Naive thymus-derived CD8-positive, alpha-beta T cell (primary cell): ENCODE measurements at regions not wholly inside any gene's neighbourhood (a gene's known extent, or its start where the extent isn't known, plus 50 kb on each side); places are given as distances from the start of the nearest gene placed in this dataset.
"Not testable (repeated sequence)": the region's sequence is repeated elsewhere in the genome, so short reads cannot be mapped to it uniquely, and the experiment has no call there.

Experiments used
- ATAC-seq, 2 donors: fragments of 150-1000 bp; cut with Tn5 transposase in 1 of 2; sonication (Bioruptor Pico), chemical (Tn5 transposase) in 1 of 2; 1 replicate in 1 of 2; 2 replicates in 1 of 2; pipeline ENCODE4 v1.10.0; 2021; ENCODE audit warnings: mild to moderate bottlenecking in 2 of 2, moderate library complexity in 2 of 2
- POLR2A ChIA-PET: fragments of 350-600 bp; sonication (Branson Sonifier 250); formaldehyde crosslinking; loops from one replicate; lab custom pipeline; 2021; ENCODE audit warnings: antibody characterized with exemption; lab: Charles Lee
- DNase-seq, 10 donors: peaks; one replicate each; pipeline versions ENCODE4 v3.0.0 to v3.0.0-alpha.2; 2020 to 2022
- H3K27ac Mint-ChIP-seq, 10 donors: one replicate each; pipeline ENCODE4 v1.8.0; 2020 to 2022; ENCODE audit warnings: mild to moderate bottlenecking in 10 of 10, mixed read lengths in 10 of 10, moderate library complexity in 4 of 10, inconsistent platforms in 1 of 10
- H3K27me3 Mint-ChIP-seq, 5 donors: one replicate each; pipeline ENCODE4 v1.8.0; 2021 to 2022; ENCODE audit warnings: mixed read lengths in 5 of 5
- H3K36me3 Mint-ChIP-seq, 3 donors: one replicate each; pipeline ENCODE4 v1.8.0; 2020 to 2022; ENCODE audit warnings: mixed read lengths in 3 of 3, mild to moderate bottlenecking in 2 of 3, inconsistent platforms in 1 of 3
- H3K4me1 Mint-ChIP-seq, 4 donors: one replicate each; pipeline ENCODE4 v1.8.0; 2021 to 2022; ENCODE audit warnings: mixed read lengths in 4 of 4
- H3K4me3 Mint-ChIP-seq, 10 donors: one replicate each; pipeline ENCODE4 v1.8.0; 2020 to 2022; ENCODE audit warnings: mild to moderate bottlenecking in 10 of 10, mixed read lengths in 10 of 10, moderate library complexity in 6 of 10, inconsistent platforms in 1 of 10
- H3K9me3 Mint-ChIP-seq, 9 donors: one replicate each; pipeline ENCODE4 v1.8.0; 2020 to 2022; ENCODE audit warnings: mixed read lengths in 9 of 9, mild to moderate bottlenecking in 3 of 9, inconsistent platforms in 1 of 9, moderate library complexity in 1 of 9

DNA sequence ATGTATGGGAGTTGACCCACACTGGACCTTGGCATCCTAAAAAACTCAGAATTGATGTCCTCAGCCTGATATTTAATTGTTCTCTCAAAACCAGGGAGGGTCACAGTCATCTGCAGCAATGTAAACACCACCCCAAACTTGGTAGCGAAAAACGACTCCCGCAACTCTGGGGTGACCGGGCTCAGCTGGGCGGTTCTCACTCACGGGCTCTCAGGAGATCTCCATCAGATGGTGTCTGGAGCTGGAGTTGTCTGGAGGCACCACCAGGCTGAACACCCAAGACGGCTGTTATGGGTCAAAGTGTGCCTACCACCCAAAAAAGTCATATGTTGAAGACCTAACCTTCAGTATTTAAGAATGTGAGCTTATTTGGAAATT is 50.9 kb upstream of the NXT1 start:
- POLR2A ChIA-PET = no interaction called here
- H3K27ac Mint-ChIP-seq = no peak overlapping the region
- DNase-seq (no peak), ATAC-seq (no peak)
- peaks cover 0 to 10% (median 4%) of the 10 kb centered on the region in 5 donors for H3K27me3 Mint-ChIP-seq
- no peaks in the 10 kb centered on the region for H3K9me3 Mint-ChIP-seq
- no peak overlapping the region for H3K4me3 Mint-ChIP-seq
- H3K36me3 Mint-ChIP-seq = no peaks in the 10 kb centered on the region
- H3K4me1 Mint-ChIP-seq = peaks cover 0 to 2% (median 0%) of the 10 kb centered on the region in 4 donors

DNA sequence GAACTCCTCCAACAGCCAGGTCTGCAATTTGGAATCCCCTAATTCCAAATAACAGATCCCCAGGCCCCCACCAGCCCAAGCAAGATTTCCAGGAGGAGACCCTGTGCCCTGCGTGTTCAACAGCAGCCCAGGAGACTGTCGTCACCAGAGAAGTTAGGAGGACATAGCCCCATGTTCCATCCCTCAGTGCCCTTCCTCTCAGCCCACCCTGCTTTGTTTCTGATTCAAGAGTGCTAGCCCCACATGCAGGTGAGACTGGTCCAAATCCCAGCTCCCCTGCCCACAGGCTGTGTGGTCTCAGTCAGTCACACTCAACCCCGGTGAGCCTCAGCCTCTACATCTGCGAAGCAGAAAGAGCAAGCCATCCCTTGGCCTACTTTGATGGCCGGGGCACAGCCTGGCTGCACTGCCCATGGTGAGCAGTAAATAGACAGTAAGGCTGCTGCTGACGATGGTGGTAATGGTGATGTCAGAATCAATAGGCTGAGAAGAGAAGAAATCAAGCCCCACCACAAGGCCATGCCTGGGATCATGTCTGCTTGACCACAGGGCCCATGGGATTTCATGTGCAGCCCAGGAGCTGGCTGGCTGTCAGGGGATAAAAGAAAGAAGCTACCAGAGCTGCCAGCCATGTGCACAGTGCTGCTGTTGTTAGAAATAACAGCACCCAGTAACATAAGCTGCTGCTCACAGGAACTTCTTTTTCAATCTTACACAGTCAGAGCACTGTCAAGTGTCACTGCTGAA is 51.5 kb upstream of the NXT1 start:
- Mint-ChIP-seq H3K27ac (peak overlapping the region in 1 of 10 donors; percentile 35), H3K27me3 (peaks cover 0 to 12% (median 7%) of the 10 kb centered on the region in 5 donors), H3K9me3 (no peaks in the 10 kb centered on the region), H3K4me1 (peaks cover 0 to 2% (median 0%) of the 10 kb centered on the region in 4 donors), H3K4me3 (no peak overlapping the region), H3K36me3 (no peaks in the 10 kb centered on the region)
- POLR2A ChIA-PET = no interaction called here
- no peak for DNase-seq
- ATAC-seq = no peak

DNA sequence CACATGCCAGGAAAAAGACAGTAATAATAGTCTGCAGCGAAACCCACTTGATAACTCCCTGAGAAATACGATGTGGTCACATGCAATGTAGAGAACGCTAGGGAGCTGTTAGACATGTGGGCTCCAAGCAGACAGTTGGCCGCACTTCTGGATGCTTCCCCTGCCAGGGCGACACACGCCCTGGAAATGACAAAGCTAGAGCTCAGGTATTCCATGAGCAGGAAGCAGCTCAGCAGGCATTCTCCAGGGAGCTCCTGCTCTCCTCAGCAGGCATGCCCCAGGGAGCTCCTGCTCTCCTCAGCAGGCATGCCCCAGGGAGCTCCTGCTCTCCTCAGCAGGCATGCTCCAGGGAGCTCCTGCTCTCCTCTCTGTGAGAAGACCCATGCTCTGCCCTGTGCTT is 52.4 kb upstream of the NXT1 start:
- Mint-ChIP-seq H3K36me3 (no peaks in the 10 kb centered on the region), H3K27ac (no peak overlapping the region), H3K27me3 (peaks cover 0 to 9% (median 7%) of the 10 kb centered on the region in 5 donors), H3K4me1 (peaks cover 0 to 2% (median 0%) of the 10 kb centered on the region in 4 donors), H3K9me3 (no peaks in the 10 kb centered on the region), H3K4me3 (no peak overlapping the region)
- POLR2A ChIA-PET = no interaction called here
- ATAC-seq = no peak
- DNase-seq = no peak

DNA sequence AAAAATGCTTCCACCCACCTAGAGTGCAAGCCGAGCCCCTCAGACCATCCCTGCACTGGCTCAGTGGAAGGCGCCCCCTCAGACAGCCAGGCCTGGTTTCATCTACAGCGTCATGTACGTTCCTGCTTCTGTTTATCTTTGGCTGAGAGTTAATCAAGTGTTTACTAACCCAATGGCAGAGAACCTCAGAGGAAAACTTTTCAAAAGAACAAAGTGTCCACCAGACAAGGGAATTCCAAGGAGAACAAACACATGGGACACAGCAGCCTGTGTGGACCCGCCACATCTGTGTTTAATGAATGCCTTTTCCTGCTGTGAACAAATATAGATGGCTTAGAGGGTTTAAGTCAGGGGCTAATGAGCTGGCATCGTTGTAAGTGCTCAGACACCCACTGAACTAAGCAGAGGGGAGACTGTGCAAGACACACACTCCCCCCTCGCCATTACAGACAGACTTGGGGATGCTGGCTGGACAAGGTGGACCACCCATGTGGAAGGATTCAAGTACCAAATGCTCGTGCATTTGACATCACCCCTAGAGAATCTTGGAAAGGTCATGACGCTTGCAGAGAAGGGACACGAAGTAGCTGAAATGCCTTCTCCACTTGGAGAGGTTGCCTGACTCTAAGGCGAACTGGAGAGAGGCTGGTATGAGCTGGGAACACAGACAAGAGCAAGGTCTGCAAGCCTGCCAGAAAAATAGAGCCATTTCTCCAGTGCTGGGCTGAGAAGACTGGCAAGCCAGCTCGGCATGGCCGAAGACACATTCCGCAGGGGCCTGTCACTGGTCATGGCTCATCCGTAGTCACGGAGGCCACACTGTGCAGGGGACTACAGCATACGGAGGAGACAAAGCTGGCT is 53.5 kb upstream of the NXT1 start:
- Mint-ChIP-seq H3K9me3 (no peaks in the 10 kb centered on the region), H3K4me1 (peaks cover 0 to 2% (median 0%) of the 10 kb centered on the region in 4 donors), H3K36me3 (no peaks in the 10 kb centered on the region), H3K27ac (no peak overlapping the region), H3K27me3 (peaks cover 0 to 9% (median 6%) of the 10 kb centered on the region in 5 donors), H3K4me3 (no peak overlapping the region)
- ATAC-seq (no peak), DNase-seq (no peak)
- POLR2A ChIA-PET = no interaction called here

DNA sequence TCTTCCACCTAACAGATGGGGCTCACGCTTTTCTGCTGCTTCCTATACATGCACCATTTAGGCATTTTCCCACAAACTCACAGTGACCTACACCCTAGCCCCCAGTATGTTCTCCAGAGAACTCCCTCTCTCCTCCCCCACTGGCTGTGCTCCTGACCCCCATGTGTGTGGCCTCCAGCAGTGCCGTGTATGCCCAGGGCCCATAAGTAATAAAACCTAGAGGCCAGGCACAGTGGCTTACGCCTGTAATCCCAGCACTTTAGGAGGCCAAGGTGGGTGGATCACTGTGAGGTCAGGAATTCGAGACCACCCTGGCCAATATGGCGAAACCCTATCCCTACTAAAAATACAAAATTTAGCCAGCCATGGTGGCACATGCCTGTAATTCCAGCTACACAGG is 54.7 kb upstream of the NXT1 start:
- Mint-ChIP-seq H3K27me3 (peaks cover 2 to 14% (median 6%) of the 10 kb centered on the region in 5 donors), H3K27ac (no peak overlapping the region), H3K4me1 (peaks cover 0 to 2% (median 0%) of the 10 kb centered on the region in 4 donors), H3K36me3 (no peaks in the 10 kb centered on the region), H3K4me3 (no peak overlapping the region), H3K9me3 (no peaks in the 10 kb centered on the region)
- DNase-seq (no peak), ATAC-seq (no peak)
- POLR2A ChIA-PET = no interaction called here

DNA sequence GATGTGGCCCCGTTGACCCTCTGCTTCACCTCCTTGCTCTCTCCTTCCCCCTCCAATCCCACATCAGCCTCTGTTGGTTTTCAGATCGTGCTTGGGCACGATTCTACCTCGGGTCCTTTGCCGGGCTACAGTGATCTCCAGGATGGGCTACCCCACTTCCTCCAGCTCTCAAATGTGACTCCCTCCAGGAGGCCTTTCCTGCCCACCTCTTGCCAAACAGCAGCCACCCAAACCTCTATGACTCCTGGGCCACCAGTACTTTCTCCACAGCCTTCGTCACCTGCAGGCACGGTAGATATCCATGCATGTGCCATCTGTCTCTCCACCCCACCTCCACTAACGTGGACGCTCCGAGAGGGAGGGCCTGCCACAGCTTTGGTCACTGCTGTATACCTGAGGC is 55.9 kb upstream of the NXT1 start:
- H3K27ac Mint-ChIP-seq = no peak overlapping the region
- no peaks in the 10 kb centered on the region for H3K9me3 Mint-ChIP-seq
- ATAC-seq (no peak), DNase-seq (no peak)
- POLR2A ChIA-PET = no interaction called here
- H3K27me3 Mint-ChIP-seq = peaks cover 4 to 21% (median 7%) of the 10 kb centered on the region in 5 donors
- H3K4me1 Mint-ChIP-seq = peaks cover 0 to 2% (median 0%) of the 10 kb centered on the region in 4 donors
- H3K4me3 Mint-ChIP-seq = no peak overlapping the region
- no peaks in the 10 kb centered on the region for H3K36me3 Mint-ChIP-seq

DNA sequence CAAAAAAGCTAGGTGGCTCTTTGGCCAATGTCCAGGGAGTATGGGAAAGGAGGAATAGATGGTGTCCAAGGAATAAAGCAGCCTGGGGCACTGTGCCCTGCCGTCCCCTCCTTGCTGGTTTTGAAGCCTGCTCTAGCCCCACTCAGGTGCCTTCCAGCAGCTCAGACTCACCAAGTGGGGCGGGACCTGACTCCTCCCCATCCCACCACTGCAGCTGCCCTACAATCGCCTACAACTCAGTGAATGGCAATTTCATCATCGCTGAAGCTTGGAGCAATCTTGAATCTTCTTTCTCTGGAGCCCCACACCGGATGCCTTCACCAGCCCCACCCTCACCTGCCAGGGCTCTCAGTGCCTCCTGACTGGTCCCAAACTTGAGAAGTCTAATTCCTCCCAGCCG is 56.4 kb upstream of the NXT1 start:
- no peak overlapping the region for H3K4me3 Mint-ChIP-seq
- peaks cover 4 to 21% (median 7%) of the 10 kb centered on the region in 5 donors for H3K27me3 Mint-ChIP-seq
- no peaks in the 10 kb centered on the region for H3K36me3 Mint-ChIP-seq
- no peak overlapping the region for H3K27ac Mint-ChIP-seq
- no peak for DNase-seq
- no peak for ATAC-seq
- POLR2A ChIA-PET = no interaction called here
- H3K9me3 Mint-ChIP-seq = no peaks in the 10 kb centered on the region
- H3K4me1 Mint-ChIP-seq = peaks cover 0 to 2% (median 0%) of the 10 kb centered on the region in 4 donors

DNA sequence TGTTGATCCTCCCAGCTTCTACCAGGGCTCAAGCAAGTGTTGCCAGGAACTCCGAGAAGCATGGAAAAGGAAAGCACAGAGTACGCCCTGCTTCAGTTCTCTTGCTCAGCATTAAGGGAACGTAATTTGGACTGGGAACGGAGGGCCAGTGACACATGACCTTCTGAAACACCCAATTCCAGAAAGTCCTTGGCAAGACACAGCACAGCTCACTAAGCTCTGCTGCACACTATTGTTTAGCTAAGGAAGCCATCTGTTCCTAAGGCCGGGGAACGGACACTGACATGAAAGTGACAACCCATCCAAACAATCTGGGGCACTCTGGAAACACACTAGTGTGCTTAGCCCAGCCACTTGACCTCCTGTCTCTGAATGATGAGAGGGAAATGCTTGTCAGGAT is 56.9 kb upstream of the NXT1 start:
- Mint-ChIP-seq H3K27ac (no peak overlapping the region), H3K4me3 (no peak overlapping the region), H3K9me3 (no peaks in the 10 kb centered on the region), H3K36me3 (no peaks in the 10 kb centered on the region), H3K4me1 (peaks cover 0 to 2% (median 0%) of the 10 kb centered on the region in 4 donors), H3K27me3 (peaks cover 4 to 21% (median 7%) of the 10 kb centered on the region in 5 donors)
- POLR2A ChIA-PET = no interaction called here
- no peak for ATAC-seq
- no peak for DNase-seq

DNA sequence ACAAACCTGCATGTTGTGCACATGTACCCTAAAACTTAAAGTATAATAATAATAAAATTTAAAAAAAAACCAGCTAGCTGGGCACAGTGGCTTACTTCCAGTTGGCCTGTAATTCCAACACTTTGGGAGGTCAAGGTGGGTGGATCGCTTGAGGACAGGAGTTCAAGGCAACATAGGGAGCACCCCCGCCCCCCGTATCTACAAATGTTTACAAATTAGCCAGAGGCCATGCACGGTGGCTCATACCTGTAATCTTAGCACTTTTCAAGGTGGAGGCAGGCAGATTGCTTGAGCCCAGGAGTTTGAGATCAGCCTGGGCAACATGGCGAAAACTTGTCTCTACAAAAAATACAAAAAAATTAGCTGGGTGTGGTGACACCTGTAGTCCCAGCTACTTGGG is 58.3 kb upstream of the NXT1 start:
- H3K4me3 Mint-ChIP-seq, H3K27ac Mint-ChIP-seq, ATAC-seq, POLR2A ChIA-PET, H3K36me3 Mint-ChIP-seq, H3K4me1 Mint-ChIP-seq, H3K9me3 Mint-ChIP-seq, DNase-seq: not testable (repeated sequence)
- peaks cover 4 to 21% (median 10%) of the 10 kb centered on the region in 5 donors for H3K27me3 Mint-ChIP-seq

DNA sequence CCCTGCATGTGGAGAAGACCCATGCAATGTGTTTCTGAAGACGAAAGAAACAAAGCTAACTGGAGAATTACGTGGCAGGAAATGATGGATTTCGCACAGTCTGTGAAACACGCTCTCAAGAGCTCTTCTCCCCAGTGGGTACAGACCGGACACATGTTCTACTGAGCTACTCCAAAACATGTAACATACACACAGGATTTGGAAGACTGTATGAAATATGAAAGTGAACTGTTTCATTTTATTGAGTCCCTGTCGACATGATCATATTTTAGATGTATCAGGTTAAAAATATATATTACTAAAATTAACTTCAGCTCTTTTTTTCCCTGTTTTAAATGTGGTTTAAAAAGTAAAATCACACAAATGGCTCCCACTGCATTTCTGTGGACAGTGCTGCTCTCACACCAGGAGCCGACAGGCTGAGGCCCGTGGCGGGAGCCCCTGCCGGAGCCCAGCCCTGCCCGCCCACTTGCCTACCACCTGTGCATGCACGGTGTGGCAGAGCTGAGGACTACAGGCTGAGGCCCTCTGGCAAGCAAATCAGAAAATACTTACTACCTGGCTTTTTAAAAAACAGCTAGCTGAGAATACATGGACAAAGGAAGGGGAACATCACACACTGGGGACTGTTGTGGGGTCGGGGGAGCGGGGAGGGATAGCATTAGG is 58.9 kb upstream of the NXT1 start:
- H3K4me1 Mint-ChIP-seq = no peaks in the 10 kb centered on the region
- no peak for DNase-seq
- POLR2A ChIA-PET = no interaction called here
- no peak overlapping the region for H3K4me3 Mint-ChIP-seq
- no peak for ATAC-seq
- H3K9me3 Mint-ChIP-seq = no peaks in the 10 kb centered on the region
- peaks cover 7 to 21% (median 10%) of the 10 kb centered on the region in 5 donors for H3K27me3 Mint-ChIP-seq
- H3K27ac Mint-ChIP-seq = no peak overlapping the region
- H3K36me3 Mint-ChIP-seq = no peaks in the 10 kb centered on the region

DNA sequence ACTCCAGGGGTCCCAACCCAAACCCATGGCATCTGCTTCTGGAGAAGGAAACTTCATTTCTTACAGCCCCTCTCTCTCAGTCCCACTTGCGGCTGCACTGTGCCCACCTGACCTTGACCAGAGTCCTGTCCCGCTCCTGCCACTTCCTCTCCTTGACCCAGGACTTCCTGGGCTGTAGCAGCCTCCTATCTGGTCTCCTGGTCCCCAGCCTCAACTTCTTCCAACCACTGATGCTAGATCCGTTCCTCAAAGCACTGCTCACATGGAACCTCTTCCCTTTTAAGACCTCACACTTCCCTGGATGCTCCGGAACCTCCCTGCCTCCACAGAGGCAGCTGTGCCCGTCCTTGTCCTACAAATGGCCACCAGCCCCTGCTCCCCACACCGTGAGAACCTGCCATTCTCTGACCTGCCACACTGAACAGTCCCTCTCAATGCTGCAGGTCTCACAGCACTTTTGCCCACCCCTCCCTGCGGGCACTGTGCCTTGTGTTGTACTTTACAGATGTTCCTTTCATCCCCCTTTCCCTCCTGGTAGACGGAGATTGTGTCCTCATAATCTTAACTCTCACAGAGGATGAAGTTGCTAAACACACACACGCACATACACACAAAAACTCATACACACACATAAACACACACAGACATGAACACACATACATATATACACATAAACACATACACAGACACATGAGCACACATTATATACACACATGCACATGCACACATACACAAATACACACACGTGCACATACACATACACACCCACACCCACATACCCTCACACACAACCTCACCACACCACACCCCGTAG is 59.6 kb upstream of the NXT1 start:
- Mint-ChIP-seq H3K9me3 (no peaks in the 10 kb centered on the region), H3K4me1 (no peaks in the 10 kb centered on the region), H3K36me3 (no peaks in the 10 kb centered on the region), H3K4me3 (no peak overlapping the region), H3K27ac (no peak overlapping the region), H3K27me3 (peaks cover 7 to 21% (median 10%) of the 10 kb centered on the region in 5 donors)
- POLR2A ChIA-PET = no interaction called here
- no peak for DNase-seq
- ATAC-seq = no peak

DNA sequence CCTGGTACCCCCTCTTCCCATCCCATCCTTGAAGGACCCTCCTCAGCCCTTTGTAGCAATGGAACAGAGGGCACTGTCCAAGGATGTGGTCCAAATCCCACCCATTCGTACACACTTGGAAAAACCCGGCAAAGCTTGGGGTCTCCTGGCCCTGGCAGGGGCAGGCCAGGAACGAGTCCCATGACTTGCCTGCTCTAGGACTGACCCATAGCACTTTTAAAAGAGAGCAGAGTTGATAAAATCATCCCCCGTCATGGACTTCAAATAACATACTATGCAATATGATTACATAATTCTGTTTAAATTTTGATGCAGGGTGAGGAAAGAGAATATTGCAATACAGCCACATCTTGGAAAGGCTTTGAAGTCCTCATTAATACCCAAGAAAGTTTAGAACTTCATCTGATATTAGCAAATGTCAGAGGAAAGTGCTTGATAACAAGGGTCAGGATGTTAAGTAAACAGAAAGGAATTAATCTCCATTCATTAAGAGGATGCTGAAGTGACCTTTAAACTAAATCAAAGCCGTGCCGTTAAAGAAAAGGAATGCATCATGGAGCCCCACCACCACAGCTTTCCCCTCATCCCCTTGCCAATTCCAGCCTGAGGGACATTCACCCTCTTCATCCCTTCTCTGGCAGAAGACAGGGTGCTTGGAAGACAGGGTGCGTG is 60.7 kb upstream of the NXT1 start:
- Mint-ChIP-seq H3K4me1 (no peaks in the 10 kb centered on the region), H3K4me3 (no peak overlapping the region), H3K36me3 (no peaks in the 10 kb centered on the region), H3K27ac (no peak overlapping the region), H3K27me3 (peaks cover 7 to 19% (median 8%) of the 10 kb centered on the region in 5 donors), H3K9me3 (no peaks in the 10 kb centered on the region)
- DNase-seq (no peak), ATAC-seq (no peak)
- POLR2A ChIA-PET = no interaction called here
